Urothelium cell line (cell line): ENCODE measurements at regions not wholly inside any gene's neighbourhood (a gene's known extent, or its start where the extent isn't known, plus 50 kb on each side); places are given as distances from the start of the nearest gene placed in this dataset.
"Not testable (repeated sequence)": the region's sequence is repeated elsewhere in the genome, so short reads cannot be mapped to it uniquely, and the experiment has no call there.

Experiments
- DNase-seq: peaks from one replicate; pipeline ENCODE4 v3.0.0; 2011; ENCODE audit warnings: low spot score, mixed read lengths
- FAIRE-seq: peaks from 2 replicates; lab custom pipeline; 2011; peaks lifted over from hg19 to GRCh38; lab: Jason Lieb, UNC

DNA sequence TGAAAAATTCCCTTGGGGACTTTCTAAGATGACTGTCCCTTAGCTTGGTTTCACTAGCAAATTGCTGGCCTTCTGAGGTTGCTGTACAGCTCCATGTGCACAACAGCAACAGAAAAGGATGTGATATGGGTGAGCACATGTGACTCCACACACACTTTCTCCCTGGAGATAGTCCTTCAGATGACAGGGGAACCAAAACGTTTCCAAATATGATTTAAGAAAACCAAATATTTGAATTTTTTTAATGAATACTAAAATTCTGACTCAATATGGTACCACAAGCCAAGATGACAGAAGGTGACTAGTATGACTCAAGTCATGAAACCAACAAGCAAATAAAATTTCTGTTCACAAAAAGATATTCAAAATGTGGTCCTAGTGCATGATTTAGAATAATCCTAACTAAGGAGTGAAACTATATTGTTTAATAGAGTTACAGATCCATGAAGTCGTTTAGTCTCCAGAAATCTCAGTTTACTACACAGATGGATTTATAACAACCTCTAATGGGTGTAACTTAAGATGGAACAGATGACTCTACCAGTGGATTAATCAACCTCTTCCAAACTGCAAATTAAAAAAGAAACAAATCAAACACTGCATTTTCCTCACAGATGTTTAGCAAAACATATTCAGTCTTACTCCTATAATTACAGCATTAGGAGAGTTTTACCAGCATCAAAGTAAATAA is 144.8 kb upstream of the PIK3R1 start:
- DNase-seq (no peak), FAIRE-seq (no peak)

DNA sequence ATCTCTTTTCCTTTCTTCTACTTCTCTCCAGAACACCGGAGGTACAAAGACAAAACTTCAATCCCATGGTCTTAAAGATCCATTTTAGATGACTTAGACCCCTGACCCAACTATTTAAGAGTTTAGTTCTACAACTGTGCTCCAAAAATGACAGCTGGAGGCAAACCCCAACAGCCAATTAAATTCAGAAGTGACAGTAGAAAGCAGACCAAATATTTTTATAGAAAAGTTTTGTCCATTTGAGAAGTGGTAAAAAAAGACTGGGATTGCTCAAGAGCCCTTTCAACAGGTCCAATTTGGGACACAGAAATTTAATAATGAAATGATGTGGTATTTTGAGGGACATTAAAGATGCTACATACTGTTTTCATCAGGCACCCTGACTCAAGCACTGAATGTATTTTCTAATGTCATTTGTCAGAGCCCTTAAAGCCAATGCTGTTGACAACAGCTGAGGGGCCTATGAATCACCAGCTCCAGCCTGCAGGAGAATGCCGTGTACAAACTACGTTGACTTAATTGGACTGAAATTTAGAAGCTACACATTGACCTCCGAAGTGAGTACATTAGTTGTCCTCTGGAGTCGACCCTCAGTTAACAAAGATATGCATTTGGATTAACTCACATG is 147.5 kb upstream of the PIK3R1 start:
- FAIRE-seq = no peak
- no peak for DNase-seq

DNA sequence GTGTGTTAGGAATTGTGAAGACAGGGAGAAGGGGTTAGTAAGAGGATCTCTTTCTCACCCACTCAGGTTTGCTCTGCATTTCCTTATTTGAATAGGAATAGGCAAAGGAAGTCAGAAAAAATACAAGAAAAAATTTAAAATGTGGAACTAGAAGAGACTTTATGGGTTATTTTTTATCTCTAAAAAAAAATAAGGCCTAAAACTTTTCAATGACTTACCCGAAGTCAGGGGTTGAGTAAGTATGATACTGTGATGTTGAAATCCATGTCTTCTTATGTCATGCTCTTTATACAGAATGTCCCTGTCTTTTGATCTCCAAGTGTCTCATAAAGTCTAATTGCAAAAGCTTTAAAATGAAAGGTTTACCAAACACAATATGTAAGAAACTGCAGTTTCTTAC is 148.3 kb upstream of the PIK3R1 start:
- FAIRE-seq = no peak
- DNase-seq = no peak

DNA sequence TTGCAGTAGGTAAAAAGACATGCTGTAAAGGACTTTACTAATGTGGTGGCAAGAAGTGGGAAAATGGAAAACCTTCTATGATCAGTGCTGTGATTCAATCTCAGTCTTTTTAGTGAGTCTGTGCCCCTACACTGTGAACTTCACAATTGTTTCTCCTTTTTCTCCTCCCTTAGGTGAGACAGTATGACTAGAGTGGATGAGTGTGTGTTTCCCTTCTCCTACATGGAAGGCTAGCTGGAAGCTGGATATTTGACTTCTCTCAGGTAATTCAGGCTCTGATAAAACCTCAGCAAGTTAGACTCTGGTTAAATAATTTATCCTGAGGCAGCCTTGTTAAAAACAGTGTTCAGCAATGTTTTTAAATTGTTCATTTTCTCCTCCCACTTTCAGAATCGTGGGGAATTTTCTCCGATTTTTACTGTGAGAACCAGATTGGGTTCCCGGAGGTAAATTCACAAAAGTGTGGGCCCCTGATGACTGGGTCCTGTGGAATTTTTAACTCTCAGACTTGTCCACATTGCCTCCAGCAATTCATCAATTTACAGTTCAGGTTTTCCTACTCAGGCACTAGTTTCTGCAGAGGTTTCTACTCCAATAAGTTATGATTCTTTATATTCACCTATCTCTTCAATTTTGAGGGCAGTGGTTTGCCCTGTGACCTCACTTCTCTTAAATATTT is 149.1 kb upstream of the PIK3R1 start:
- FAIRE-seq (peak; percentile 42), DNase-seq (no peak)

DNA sequence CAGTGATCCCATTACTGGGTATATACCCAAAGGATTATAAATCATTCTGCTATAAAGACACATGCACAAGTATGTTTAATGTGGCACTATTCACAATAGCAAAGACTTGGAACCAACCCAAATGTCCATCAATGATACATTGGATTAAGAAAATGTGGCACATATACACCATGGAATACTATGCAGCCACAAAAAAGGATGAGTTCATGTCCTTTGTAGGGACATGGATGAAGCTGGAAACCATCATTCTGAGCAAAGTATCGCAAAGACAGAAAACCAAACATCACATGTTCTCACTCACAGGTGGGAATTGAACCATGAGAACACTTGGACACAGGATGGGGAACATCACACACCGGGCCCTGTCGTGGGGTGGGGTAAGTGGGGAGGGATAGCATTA is 150.2 kb upstream of the PIK3R1 start:
- DNase-seq, FAIRE-seq: not testable (repeated sequence)

DNA sequence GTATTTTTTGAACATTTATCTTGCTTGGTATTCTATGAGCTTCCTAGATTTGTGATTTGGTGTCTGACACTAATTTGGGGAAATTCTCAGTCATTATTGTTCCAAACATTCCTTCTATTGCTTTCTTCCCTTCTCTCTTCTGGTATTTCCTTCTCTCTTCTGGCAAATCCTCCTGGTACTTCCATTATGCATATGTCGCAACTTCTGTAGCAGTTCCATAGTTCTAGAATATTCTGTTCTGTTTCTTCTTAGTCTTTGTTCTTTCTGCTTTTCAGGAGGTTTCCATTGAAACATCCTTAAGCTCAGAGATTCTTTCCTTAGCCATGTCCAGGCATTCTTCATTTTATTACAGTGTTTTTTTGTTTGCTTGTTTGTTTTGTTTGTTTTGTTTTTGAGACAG is 155.2 kb upstream of the PIK3R1 start:
- no peak for DNase-seq
- no peak for FAIRE-seq

DNA sequence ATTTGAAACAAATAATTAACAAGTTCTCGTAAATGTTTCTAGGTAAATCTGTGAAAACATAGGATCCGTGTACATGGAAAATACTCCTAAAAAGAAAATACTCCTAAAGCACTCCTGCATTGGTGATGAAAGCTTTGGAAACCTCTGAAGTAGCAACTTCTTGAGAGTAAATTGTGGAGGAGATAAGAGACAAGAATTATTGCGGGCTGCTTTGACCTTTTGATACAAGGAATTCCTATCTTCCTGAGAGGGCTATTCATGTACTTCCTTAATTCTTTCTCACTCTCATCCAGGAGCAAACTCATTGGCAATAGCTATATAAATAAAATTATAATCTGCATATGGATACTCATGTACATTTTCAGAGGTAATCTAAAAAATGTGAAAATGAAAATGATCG is 158.4 kb upstream of the PIK3R1 start:
- FAIRE-seq = no peak
- no peak for DNase-seq

DNA sequence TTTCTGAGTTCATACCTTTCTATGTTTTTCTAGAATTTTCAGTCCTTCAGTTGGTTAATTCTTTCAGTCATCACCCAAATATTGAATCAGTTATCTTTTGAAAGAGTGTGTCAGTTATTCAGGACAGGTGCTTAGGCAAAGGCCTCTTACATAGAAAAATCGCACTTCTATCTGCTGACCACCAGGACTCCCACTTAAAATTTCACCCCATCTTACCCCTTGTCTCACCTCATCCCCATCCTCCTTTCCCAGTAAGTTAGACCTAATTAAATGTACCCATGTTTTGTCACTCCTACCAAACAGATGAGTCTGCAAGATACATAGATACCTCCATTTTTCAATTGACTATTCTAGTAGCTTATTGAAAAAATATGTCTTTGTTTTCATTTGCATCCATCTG is 159.9 kb upstream of the PIK3R1 start:
- FAIRE-seq = no peak
- DNase-seq = no peak

DNA sequence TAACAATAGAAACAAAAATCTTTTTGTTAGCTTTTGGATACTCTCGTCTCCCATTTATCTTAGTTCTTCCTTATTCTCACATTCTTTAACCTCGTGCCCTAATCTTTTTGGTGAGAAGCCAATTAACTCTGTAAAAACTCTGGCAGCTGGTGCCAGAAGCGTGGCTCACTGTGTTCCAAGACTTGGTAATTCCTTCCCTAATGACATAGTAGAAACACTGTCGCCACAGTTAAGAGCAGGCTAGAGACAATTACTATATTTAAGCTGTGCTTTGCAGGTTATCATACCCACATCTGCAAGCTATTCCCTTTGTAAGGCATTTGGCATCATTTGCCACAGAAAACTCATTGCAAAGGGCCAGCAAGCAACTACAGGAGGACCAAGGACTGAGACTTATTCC is 160.9 kb upstream of the PIK3R1 start:
- DNase-seq (no peak), FAIRE-seq (no peak)

DNA sequence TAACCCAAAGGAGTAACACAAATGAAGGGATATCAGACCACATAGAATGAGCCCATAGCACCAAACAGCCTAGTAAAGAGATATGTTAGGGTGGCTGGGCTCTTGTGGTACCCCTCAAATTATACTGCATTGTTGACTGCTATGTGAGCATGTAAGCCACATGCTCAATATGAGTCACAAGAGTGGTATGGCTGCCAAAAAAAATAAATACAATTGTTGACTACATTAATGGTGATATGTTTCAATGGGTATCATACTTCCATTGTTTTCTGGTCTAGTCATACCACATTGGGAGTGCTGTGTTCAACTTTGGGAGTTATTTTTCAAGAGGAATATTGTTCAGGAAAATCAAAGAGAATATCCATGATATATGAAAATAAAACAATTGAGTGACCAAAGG is 162.4 kb upstream of the PIK3R1 start:
- no peak for FAIRE-seq
- DNase-seq = no peak

DNA sequence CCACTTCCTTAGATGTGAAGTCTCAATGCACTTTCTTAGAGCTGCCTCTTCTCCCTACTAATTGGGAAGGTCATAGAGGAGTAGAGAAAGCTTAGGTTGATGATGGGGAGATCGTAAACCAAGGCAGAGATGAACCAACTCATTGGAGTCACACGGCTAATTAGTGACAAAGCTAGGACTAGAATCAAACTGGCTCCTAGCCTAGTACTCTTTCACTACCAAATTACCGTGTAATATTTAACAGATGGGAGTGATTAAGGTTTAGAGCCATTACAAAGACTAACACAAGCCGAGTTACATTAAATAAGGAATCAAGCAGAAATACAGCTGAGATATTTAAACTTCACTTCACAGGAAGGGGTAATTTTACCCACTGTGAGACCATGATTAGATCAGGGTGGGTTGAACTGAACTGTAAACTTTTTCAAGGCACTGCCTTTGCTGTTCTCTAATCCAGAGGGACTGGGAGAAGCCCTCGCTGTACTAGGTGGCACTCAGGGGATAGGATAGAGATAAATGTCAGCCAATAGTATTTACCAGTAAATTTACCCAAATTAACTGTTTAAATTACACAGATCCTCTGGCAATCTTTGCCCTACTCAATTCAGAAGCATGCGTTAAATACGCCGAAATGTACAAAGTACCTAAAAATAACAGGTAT is 166.4 kb upstream of the PIK3R1 start:
- DNase-seq (no peak), FAIRE-seq (no peak)

DNA sequence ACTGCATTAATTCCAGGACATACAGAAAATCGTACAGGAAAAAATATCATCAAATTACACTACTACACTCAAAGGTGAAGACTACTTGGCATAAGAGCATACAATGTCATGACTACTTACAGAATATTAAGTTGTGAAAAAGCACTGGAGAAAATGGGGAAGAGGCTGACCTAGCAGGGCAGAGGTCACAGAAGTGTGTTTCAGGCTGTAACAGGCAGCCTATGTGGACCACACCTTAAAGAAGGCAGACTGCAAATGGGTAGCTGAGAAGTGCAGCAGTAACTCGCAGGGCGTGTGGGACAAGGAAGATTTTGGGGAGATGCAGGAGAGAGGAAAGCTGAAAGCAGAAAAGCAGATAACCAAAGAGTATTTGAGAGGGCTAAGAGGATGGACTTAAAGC is 167.0 kb upstream of the PIK3R1 start:
- FAIRE-seq (no peak), DNase-seq (no peak)

DNA sequence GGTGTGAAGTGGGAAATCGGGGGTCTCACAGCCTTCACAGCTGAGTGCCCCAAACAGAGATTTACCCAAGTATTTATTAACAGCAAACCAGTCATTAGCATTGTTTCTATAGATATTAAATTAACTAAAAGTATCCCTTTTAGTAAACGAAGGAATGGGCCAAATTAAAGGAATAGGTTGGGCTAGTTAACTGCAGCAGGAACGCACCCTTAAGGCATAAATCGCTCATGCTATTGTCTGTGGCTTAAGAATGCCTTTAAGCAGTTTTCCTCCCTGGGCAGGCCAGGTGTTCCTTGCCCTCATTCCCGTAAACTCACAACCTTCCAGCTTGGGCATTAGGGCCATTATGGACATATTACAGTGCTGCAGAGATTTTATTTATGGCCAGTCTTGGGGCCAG is 167.5 kb upstream of the PIK3R1 start:
- peak; percentile 35 for FAIRE-seq
- DNase-seq = not testable (repeated sequence)

DNA sequence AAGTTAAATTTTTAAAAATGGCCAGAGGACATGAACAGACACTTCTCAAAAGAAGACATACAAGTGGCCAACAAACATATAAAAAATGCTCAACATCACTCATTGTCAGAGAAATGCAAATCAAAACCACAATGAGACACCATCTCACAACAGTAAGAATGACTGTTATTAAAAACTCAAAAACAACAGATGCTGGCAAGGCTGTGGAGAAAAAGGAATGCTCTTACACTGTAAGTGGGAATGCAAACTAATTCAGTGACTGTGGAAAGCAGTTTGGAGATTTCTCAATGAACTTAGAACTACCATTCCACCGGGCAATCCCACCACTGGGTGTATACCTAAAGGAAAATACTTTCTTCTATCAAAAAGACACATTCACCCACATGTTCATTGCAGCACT is 168.5 kb upstream of the PIK3R1 start:
- DNase-seq (no peak), FAIRE-seq (no peak)

DNA sequence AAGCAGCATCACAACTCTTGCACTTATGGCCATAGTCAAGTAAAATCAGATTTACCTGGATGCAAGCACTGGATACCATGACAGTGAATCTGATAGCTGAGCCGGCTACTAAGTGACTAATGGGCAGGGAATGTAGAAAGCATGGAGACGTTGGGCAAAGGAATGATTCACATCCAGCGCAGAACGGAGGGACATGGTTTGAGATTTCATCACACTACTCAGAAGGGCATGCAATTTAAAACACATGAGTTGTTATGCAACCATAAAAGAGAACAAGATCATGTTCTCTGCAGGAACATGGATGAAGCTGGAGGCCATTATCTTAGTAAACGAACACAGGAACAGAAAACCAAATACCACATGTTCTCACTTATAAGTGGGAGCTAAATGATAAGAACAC is 169.1 kb upstream of the PIK3R1 start:
- FAIRE-seq = peak; percentile 91
- DNase-seq = peak; percentile 82

DNA sequence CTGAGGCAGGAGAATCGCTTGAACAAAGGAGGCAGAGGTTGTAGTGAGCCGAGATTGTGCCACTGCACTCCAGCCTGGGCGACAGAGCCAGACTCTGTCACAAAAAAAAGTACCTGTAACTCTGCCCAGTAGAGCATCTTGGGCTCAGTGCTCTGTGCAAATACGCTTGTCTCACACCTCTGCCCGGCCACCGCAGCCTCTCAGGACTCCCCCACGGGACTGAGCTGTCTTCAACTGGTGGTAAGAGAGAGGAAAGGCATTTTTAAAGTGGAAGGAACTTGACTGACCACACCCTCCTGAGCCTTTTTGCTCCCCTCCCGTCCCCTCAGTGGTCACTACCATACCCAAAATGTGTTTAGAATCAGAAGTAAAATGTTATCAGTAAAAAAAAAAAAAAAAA is 174.3 kb upstream of the PIK3R1 start:
- FAIRE-seq = no peak
- DNase-seq = no peak

DNA sequence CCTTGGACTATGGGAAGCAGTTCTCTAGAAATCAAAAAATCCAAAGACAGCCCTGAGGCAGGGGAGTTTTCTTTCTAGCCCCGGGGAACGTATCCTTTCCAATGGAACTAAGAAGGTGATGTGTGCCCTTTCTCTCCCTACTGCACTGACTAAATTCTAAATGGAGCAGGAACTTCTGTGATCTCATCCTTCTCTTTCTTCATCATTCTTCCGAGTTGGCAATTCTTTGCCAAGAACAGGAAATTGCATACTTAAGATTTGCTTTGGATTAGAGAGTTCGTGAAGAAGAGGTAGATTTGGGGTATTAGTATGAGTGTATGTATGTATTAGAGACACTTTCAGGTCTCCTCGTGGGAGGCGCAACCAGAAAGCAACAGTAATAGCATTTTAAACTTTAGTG is 178.0 kb upstream of the PIK3R1 start:
- FAIRE-seq (no peak), DNase-seq (no peak)

DNA sequence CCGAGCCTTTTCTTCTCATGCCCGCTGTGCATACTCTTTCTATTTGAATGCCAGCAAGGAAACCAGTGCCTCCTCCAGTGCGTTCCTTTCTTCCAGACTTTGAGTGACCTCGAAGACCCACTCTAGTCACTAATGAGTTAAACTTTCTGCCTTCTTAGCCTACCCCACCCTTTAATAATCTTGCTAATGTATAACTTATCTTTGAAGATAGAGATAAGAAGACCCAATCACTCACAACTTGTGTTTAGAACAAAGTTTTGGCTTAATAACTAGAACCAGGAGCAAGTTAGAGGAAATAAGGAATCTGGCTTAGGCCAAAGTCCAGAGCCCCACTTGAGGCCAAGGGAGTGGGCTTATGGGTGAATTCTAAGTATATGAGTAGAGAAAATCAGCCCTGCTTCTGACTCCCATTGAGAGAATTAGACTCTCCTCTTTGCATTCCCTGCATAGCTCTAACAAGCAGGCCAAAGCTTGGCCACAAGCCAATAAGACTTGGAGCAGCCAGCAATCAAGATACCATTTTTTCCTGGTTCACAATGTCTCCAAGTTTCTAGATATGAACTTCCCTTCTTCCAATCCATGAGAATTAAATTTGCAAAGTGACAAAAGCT is 181.5 kb upstream of the PIK3R1 start:
- no peak for FAIRE-seq
- DNase-seq = no peak

DNA sequence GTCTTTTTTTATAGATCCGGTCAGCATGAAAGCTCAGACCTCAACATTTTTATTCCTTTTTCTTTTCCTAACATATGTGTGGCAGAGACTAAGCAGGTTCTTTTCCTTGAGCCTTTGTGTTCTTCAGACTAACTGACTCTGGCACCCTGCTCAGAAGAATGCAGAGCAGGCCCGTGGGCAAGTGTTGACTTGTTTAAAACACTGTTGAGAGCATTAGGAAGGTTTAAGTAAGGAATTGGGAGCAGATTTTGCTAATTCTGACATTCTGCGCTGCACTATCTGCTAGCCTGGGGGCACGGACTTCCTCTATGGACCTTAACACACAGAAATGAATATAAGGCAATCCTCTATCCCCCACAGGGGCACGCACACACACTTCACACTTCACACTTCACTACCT is 182.5 kb upstream of the PIK3R1 start:
- FAIRE-seq (no peak), DNase-seq (no peak)

DNA sequence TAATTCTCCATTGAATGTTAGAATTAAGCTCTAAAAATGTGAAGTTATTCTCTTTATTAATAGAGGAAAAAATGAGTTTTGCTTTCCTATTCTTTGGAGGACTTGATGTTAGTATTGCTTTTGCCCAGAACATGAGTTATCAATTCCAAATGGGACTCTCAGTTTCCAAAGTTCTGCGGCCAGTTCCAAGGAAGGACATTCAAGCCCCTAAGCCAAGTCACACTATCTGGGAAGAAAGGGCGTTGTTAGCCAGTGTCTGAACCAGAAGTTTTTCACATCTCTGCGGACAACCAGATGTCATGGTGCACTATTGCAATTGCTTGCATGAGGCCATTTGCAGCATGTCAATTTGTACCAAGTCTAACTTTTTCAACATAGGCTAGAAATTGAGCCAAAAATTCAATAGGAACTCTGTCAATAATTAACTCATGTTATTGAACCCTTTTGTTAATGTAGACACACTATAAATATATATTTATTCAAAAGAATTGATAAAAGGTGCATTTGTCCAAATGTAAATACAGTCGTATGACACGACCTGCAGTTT is 183.3 kb upstream of the PIK3R1 start:
- no peak for DNase-seq
- FAIRE-seq = no peak

DNA sequence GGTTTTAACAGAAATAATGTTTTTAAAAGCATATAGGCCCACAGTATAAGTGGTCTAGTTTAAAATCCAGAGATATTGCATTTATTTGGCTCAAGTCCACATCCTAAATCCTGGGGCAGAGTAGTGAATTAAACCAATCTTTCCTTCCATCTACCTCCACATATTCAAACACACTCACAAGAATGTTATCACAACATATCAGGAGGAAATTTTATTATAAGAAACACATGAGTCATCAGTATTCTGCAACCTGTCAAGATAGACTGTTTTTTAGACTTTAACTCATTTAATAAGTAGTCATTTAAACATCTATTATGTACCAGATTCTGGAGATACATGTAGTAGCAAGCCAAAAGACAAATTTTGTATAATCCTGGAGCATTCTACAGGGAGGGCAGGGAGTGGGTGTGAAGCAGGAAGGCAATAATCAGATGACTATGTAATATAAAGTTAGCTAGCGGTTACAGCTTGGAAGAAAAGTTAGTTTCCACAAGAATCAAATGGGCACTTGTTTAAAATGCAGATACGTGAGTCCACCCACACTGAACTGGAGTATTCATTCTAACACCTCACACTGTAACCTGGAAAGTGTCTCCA is 187.3 kb upstream of the PIK3R1 start:
- DNase-seq (no peak), FAIRE-seq (no peak)
